IPS-NIHi11 (cell line): ENCODE measurements at regions not wholly inside any gene's neighbourhood (a gene's known extent, or its start where the extent isn't known, plus 50 kb on each side); places are given as distances from the start of the nearest gene placed in this dataset.
"Not testable (repeated sequence)": the region's sequence is repeated elsewhere in the genome, so short reads cannot be mapped to it uniquely, and the experiment has no call there.

Experiments used
- DNase-seq: peaks from one replicate; pipeline ENCODE4 v3.0.0; 2012; ENCODE audit warnings: mixed read lengths, low spot score

- DNase-seq: no peak
Measured at GRCh38 chr15:53022788-53023187, 232.7 kb upstream of the ONECUT1 start.

- DNase-seq: no peak
Measured at GRCh38 chr15:53013329-53013728, 223.2 kb upstream of the ONECUT1 start.

DNA sequence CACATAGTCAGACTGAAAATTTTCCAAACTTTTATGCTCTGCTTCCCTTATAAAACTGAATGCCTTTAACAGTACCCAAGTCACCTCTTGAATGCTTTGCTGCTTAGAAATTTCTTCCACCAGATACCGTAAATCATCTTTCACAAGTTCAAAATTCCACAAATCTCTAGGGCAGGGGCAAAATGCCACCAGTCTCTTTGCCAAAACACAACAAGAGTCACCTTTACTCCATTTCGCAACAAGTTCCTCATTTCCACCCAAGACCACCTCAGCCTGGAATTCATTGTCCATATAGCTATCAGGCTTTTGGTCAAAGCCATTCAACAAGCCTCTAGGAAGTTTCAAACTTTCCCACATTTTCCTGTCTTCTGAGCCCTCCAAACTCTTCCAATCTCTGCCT lies 221.6 kb upstream of the ONECUT1 start:
- not testable (repeated sequence) for DNase-seq

DNA sequence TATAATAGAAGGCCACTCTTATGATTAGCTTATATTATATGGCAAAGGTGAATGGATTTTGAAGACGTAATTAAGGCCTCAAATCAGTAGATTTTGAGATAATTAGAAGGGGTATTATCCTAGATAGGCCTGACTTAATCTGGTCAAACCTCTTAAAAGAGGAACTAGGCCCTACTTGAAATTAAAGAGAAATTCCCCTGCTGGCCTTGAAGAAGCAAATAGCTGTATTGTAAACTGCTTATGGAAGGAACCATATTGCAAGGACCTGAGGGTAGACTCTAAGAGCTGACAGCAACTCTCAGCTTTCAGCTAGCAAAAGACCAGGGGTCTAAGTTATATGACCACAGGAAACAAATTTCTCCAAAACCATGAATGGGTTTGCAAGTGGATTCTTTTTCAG lies 219.0 kb upstream of the ONECUT1 start:
- no peak for DNase-seq

DNA sequence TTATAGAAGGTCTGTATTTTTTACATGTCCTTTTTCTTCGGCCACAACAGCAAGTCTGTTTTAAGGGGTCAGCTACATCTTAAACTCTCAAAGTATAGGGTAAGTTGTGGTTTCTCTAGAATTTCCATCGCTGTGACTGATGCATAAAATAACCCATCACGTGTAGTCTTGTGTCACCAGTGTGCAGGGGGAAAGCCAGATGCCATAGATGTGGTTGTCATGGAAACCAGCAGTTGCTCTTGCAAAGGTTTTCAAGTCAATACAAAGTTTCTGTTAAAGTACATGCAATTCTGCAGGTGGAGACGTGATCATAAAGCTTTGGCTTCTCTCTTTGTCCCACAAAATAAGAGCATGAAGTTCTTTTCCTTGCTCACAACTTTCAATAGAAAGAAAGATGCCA lies 210.3 kb upstream of the ONECUT1 start:
- no peak for DNase-seq

DNA sequence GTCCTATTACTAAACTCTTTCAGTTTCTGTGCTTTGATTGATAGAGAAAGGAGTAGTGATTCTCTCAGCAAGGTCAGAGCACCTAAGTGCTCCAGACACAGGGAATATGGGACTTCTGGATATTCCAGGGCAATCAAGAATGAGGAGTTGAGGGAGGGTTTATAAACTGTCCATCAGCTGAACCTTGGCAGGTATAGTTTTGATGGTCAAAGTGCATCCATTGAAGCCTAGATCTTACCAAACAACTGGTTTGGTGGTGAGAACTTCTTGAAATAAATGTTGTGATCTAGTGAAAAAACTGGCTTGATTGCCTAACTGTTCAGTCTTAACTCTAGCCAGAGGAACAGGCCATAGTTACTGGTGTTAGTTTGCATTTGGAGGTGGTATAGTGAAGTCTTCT lies 207.0 kb upstream of the ONECUT1 start:
- DNase-seq: no peak

DNA sequence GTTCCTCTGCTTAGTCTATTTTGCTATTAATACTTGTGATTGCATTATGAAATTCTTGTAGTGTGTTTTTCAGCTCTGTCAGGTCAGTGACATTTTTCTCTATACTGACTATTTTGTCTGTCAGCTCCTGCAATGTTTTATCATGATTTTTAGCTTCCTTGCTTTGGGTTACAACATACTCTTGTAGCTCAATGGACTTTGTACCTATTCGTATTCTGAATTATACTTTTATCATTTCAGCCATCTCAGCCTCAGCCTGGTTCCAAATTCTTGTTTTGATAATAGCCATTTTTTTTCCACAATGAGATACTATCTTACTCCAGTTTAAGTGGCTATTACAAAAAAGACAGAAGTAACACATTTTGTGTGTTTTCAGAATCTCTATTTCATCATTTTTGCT lies 204.2 kb upstream of the ONECUT1 start:
- no peak for DNase-seq

GRCh38 chr15:52984507-52984906 lies 194.4 kb upstream of the ONECUT1 start:
- no peak for DNase-seq

- DNase-seq: no peak
Measured at GRCh38 chr15:52980446-52980845, 190.3 kb upstream of the ONECUT1 start.

DNA sequence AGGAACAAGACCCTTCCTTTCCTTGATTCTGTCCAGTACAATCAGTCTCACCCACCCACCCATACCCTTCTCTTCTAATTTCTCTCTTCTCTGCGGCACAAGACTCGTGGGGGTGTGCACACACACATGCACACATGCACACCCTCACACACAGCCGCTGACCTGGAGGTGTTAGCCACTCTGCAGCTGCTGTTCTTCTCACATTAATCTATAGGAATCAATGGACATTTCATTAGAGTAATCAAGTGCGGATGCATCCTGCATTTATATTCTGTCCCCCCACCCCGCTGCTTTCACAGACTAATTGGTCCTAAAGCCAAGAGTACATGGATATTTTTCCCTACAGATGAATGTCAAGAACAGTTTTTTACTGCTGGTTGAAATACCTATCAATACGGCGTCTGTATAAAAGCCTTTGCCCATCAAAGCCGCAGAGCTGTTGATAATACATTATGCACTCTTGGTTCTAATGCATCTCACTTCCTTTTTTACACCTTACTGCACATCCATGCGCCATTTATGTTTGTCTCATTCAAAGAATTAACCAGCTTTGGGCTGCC lies 186.5 kb upstream of the ONECUT1 start:
- DNase-seq: no peak

GRCh38 chr15:52975941-52976449 lies 185.9 kb upstream of the ONECUT1 start:
- no peak for DNase-seq

GRCh38 chr15:52963865-52964264 lies 173.7 kb upstream of the ONECUT1 start:
- DNase-seq: no peak

- no peak for DNase-seq
Measured at GRCh38 chr15:52960283-52960682, 170.1 kb upstream of the ONECUT1 start.

DNA sequence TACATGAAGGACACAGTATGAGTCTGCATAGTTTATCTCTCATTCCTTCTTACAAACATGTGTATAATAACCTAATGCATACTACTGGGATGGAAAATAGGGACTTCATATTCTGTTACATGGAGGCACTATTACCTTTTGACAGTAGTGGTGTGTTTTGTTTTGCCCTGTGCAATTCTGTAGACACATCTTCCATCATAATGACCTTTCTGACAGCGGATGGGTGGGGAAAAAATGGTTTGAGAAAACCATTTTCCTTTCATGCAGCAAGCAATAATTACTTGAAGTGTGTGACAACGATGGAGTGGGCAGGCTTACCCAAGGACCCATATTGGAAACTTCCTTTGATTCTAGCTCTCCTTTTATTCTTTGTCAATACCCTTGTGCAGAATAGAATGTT lies 153.6 kb upstream of the ONECUT1 start:
- no peak for DNase-seq

DNA sequence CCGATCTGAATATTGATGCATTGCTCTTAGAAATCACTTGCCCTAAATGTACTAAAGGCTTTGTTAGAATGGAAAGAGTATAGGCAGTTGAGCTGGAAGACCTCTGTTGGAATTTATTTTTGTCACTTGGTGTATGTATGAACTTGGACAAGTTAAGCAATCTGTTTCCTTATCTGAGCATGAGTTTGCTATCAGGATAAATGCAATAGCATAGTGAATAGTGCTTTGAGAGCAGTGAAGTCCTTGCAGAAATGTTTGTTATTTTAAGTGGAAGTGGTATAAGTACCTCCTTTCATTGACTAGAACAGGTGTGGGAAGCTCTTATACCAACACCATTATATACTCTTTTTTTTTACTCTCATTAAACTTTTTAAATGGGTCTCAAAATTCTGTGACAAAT lies 146.4 kb upstream of the ONECUT1 start:
- no peak for DNase-seq

DNA sequence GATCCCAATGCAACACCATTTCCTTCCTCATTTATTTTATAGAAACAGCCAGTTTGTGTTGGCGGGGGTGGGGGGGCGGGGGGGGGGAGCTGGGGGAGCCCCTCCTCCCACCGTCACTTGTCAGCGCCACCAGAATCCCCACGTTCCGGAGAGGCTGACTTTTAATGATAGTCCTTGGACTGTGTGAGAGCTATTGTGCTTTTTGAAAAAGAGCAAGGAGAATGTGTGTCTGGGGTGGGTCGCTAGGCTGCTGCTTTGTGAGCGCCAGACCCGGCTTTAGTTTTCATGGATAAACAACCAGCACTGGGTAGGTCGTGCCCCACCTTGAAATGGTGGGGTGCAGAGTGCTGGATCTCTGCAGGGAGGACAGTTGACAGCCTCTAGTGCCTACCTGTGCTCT lies 135.0 kb upstream of the ONECUT1 start:
- no peak for DNase-seq

- DNase-seq: no peak
Measured at GRCh38 chr15:52924630-52925029, 134.5 kb upstream of the ONECUT1 start.

DNA sequence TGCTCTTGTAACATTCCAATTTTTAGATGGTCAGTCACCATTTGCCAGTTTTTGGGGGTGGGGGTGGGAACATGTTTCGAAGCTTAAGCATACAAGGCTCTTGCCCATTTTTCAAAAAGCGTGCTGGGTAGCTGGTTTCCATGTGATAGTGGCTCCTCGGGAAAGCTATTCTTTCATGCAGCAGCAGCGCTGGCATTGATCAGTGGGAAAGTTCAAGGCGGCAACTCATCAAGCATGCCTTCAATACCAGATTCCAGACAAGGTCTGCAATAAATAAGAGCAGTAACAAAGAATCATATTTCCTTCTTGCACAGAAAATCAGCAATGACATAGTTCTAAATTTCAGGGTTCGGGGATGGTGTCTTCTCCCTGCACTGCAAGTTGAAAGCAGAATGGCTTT lies 133.5 kb upstream of the ONECUT1 start:
- no peak for DNase-seq

- DNase-seq: no peak
Measured at GRCh38 chr15:52922871-52923270, 132.7 kb upstream of the ONECUT1 start.

- DNase-seq: peak; percentile 26
Measured at GRCh38 chr15:52912172-52912571, 122.0 kb upstream of the ONECUT1 start.

GRCh38 chr15:52893338-52893737 lies 103.2 kb upstream of the ONECUT1 start:
- no peak for DNase-seq

DNA sequence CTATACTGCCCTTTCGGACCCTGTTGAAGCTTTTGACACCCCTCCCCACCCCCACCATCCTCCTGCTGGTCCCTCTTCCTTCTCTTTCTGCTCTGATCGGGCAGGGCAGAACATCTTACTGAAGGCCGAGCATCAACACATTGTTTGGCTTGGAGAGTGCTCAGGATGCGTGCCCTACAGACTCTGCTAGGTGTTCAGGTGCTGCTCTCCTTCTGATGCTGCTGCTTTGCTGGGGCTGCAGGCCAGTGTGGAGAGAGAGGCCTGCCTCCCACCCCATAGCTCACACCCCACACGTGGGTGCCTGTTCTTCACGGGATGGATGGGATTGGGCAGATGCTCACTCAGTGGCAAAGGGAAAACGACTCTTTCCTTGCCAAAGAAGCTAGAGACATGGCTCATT lies 89.8 kb upstream of the ONECUT1 start:
- no peak for DNase-seq

- DNase-seq: no peak
Measured at GRCh38 chr15:52879145-52879544, 89.0 kb upstream of the ONECUT1 start.

DNA sequence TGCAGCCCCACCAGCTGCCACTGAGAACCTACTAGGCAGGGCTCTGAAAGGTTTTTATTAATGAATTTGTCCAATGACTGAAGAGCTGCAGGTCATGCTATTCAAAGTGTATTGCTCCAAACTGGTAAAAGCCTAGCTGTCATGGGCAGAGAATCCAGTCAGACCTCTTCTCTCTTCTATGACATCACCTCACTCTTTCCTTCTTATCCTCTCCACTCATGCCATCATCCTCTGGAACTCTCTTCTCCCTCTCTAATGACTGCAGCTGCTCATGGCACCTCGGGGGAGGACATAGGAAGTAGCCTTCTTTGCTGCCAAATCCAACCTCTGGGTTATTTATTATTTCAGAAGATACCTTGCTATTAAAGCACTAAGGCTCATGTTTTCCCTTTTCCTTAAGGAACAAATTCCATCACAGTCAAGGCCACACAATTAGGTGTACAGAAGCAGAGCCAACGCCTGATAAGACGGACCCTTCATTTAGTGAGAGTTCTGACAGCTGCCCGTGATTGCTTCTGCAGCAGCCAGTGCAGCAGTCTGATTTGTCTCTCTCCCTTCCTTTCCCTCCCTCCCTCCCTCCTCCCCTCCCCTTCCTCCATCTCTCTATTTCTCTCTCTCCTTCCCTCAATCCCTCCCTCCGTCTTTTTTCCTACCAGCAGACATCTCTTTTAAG lies 87.0 kb upstream of the ONECUT1 start:
- DNase-seq: no peak
